NCI-H82 (cell line): ENCODE measurements at regions not wholly inside any gene's neighbourhood (a gene's known extent, or its start where the extent isn't known, plus 50 kb on each side); places are given as distances from the start of the nearest gene placed in this dataset.
"Not testable (repeated sequence)": the region's sequence is repeated elsewhere in the genome, so short reads cannot be mapped to it uniquely, and the experiment has no call there.

Experiments used
- DNase-seq: peaks from one replicate; lab custom pipeline; 2025; lab: John Stamatoyannopoulos, UW

DNA sequence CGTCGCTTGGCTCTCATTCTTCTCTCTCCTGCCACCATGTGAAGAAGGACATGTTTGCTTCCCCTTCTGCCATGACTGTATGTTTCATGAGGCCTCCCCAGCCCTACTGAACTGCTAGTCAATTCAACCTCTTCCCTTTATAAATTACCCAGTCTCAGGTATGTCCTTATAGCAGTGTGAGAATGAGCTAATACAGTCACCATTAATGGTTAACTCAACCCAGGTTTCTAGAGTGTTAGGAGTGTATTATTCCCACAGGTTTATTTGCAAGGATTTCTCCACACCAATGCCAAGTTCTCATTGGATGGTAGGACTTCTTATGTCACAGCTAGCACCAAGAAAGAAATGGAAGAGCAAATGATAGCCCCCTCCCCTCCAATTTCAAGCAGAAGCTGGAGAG lies 71.9 kb downstream of the DYNAP start:
- no peak for DNase-seq

- not testable (repeated sequence) for DNase-seq
Observed at GRCh38 chr18:54669701-54670100, 78.7 kb downstream of the DYNAP start.

GRCh38 chr18:54671291-54671881 lies 80.3 kb downstream of the DYNAP start:
- peak; percentile 66 for DNase-seq

GRCh38 chr18:54672109-54672508 lies 81.1 kb downstream of the DYNAP start:
- no peak for DNase-seq

- no peak for DNase-seq
Observed at GRCh38 chr18:54672846-54673475, 81.9 kb downstream of the DYNAP start.

DNA sequence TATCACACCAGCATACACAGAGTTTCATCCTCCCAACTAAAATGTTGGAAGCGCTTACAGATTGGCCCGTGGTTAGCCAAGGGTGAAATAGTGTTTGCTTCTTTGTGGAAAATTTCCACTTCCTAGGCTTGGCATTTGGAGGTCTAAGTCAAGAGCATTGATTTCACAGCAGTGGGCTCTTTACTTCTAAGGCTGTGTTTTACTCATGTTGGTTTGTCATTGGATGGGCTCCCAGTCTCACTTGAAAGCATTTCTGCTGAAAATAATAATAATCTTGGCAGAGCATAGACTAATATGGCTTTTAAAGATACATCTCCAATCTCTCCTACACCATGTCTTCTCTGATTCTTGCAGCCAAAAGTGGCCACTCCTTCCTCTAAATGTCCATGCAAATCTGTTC lies 82.9 kb downstream of the DYNAP start:
- no peak for DNase-seq

DNA sequence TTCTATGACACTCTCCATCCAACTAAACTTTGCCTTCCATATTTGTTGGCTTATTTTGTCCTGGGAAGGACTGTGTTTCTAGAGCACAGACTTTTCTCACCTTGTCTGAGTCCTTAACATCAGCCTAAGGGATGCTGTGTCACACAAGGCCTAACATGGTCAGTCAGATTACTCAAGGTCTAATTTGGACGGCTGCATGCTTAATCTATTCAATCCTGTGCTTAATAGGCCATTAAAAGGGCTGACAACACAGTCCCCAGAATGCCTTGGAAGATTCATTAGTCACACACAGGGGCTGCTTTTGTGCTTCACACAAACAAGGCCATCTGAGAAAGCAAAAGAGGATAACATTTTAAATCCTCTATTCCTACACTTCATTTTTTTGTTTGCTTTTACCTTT lies 84.0 kb downstream of the DYNAP start:
- peak; percentile 70 for DNase-seq

DNA sequence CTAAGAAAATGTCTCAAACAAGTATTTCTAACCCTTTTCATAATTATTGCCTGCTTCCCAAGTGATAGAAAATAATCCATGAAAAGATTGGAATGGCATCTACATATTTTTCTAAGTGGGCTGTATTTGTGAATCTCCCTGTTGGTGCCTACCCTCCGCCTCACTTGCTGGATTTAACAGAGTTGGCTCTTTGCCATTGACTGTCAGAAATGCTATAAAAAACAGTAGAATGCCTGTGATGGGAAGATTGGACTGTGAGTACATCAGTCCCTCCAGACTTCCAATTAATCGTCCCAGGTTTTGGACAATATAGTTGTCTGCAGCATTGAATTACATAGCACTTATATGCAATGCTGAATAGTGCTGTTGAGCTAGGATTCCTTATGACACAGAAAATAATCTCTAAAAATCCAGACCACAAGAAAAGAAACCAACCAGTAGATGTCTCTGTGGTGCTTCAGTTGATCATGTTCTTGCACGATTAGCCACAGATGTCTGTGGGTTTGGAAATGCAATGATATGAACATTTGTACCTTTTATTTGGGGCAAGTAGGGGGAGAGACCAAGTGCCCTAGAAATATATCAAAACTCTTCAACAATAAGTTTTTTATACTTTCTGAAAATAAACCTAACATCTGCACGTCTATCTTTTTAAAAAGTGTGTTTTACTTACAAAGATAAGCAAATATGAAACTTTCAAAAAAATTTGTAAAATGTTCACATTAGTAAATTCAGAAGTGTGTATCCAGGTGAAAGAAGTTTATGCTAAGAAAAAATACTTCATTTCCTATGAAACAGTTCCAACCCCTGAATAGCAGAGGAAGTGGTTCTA lies 88.5 kb downstream of the DYNAP start:
- peak; percentile 77 for DNase-seq

- no peak for DNase-seq
Observed at GRCh38 chr18:54684784-54685183, 93.7 kb downstream of the DYNAP start.

- DNase-seq: no peak
Observed at GRCh38 chr18:54689319-54689718, 98.3 kb downstream of the DYNAP start.

GRCh38 chr18:54690198-54690597 lies 99.2 kb downstream of the DYNAP start:
- DNase-seq: no peak

DNA sequence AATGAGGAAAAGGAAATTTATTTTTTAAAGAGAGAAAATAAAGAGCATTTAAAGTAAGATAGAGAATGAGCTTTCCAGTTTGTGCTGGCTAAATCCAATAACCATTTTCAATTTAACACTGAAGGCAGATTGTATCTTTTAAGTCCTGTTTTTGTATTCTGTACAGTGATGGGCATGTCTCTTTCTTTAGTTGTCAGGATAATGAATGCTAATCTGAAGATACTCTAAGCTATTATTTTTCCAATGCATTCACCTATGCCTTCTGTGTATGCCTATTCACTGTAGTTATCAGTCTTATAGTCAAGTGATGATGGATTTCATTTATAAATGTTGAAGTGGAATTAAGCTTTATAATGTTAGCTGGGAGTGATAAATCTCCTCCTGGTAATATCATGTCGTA lies 101.4 kb downstream of the DYNAP start:
- DNase-seq: no peak

- no peak for DNase-seq
Observed at GRCh38 chr18:54696616-54697293, 105.7 kb downstream of the DYNAP start.

GRCh38 chr18:54700580-54700979 lies 109.5 kb downstream of the DYNAP start:
- DNase-seq: no peak

GRCh38 chr18:54702686-54703085 lies 111.6 kb downstream of the DYNAP start:
- DNase-seq: no peak

- DNase-seq: no peak
Observed at GRCh38 chr18:54710074-54710899, 118.0 kb upstream of the RAB27B start.

DNA sequence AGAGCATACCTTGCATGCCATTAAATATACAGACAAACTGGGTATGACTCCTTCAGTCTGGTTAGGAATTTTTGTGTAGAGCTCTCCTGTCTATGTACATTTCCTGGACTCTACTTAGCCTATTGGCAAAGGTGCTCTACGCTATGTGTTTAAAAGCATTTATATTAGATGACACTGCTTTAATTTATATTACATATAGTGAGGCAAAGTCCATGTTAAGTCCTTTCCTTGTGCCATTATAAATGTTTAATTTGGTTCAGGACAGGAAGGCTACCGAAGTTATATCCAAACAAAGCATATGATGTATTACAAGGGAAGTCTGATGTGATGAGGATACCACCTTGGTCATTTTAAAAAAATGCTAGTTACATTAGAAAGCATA lies 117.4 kb upstream of the RAB27B start:
- DNase-seq: no peak

GRCh38 chr18:54712306-54712705 lies 116.0 kb upstream of the RAB27B start:
- DNase-seq: no peak

- no peak for DNase-seq
Observed at GRCh38 chr18:54712758-54713157, 115.5 kb upstream of the RAB27B start.

GRCh38 chr18:54713386-54713785 lies 114.9 kb upstream of the RAB27B start:
- no peak for DNase-seq

- DNase-seq: no peak
Observed at GRCh38 chr18:54714851-54715250, 113.4 kb upstream of the RAB27B start.

- no peak for DNase-seq
Observed at GRCh38 chr18:54716586-54716985, 111.7 kb upstream of the RAB27B start.
